WI38 (cell line): ENCODE measurements at regions not wholly inside any gene's neighbourhood (a gene's known extent, or its start where the extent isn't known, plus 50 kb on each side); places are given as distances from the start of the nearest gene placed in this dataset.
"Not testable (repeated sequence)": the region's sequence is repeated elsewhere in the genome, so short reads cannot be mapped to it uniquely, and the experiment has no call there.

Experiments used
- H3K4me3 ChIP-seq: 2 replicates; pipeline ENCODE4 v1.5.1; 2011; ENCODE audit warnings: low read depth, mild to moderate bottlenecking, control low read depth, low read length
- TF ChIP-seq, protein P1 (sequence below): IDR thresholded peaks from 2 replicates; pipeline ENCODE4 v1.5.1; 2012; ENCODE audit warnings: low read depth, mild to moderate bottlenecking, control low read depth, low read length

DNA sequence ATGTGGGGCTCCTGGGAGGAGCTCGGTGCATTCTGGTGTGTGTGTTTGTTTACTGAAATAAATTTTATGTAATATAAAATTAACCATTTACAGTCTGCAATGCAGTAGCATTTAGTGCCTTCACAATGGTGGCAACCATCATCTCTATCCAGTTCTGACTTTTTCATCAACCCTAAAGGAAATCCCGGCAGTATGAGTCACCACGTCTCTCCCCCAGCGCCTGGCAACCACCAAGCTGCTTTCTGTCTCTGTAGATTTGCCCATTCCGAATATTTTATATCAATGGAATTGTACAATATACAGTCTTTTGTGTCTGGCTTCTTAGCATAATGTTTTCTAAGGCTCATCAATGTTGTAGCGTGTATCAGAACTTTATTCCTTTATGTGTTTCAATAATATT, 300.5 kb downstream of the MIAT start:
- TF ChIP-seq, protein P1, sequence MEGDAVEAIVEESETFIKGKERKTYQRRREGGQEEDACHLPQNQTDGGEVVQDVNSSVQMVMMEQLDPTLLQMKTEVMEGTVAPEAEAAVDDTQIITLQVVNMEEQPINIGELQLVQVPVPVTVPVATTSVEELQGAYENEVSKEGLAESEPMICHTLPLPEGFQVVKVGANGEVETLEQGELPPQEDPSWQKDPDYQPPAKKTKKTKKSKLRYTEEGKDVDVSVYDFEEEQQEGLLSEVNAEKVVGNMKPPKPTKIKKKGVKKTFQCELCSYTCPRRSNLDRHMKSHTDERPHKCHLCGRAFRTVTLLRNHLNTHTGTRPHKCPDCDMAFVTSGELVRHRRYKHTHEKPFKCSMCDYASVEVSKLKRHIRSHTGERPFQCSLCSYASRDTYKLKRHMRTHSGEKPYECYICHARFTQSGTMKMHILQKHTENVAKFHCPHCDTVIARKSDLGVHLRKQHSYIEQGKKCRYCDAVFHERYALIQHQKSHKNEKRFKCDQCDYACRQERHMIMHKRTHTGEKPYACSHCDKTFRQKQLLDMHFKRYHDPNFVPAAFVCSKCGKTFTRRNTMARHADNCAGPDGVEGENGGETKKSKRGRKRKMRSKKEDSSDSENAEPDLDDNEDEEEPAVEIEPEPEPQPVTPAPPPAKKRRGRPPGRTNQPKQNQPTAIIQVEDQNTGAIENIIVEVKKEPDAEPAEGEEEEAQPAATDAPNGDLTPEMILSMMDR: no peak
- no peak overlapping the region for H3K4me3 ChIP-seq

DNA sequence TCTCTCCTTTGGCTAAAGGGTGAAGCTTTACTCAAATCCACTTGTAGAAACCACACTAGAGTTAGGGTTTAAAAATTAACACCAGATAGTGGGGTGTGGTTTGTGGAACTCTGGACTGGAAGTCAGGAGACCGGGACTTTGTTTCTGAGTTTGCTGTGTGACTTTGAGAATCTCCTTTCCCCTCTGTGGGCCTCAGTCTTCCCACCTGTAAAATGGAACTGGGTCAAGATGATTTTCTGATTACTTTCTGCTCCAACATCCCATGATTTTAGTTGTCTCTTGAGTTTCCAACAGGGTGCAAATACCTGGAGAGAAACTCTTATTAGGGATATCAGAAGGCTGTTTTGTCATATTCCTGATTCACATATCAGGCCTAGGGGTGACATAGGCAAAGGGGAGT, 301.0 kb downstream of the MIAT start:
- no peak overlapping the region for H3K4me3 ChIP-seq
- TF ChIP-seq, protein P1: no peak

DNA sequence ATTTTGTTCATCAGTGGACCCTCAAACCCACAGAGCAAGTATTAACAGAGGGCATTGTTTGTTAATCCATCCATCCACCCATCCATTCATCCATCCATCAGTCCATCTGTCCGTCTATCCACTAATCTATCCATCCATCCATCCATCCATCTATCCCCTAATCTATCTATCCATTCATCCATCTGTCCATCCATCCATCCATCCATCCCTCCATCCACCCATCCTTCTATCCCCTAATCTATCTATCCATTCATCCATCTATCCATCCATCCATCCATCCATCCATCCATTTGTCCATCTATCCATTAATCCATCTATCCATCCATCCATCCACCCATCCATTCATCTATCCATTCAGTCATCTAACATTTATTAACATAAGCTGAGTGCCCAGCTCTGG, 307.3 kb downstream of the MIAT start:
- H3K4me3 ChIP-seq: no peak overlapping the region
- TF ChIP-seq, protein P1: no peak

DNA sequence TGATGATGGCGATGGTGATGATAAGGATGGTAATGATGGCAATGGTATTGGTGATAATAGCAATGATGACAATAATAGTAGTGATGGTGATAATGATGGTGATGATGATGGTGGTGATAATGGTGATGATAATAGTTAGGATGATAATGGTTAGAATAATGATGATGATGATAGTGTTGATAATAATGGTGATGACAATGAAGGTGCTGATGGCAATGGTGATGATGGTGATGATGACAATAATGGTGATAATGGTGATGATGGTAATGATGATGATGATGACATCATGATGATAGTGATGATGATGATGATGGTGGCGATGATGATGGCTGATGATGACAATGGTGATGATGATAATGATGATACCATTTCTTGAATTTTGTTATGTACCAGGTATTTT, 309.9 kb downstream of the MIAT start:
- H3K4me3 ChIP-seq: no peak overlapping the region
- TF ChIP-seq, protein P1: no peak

DNA sequence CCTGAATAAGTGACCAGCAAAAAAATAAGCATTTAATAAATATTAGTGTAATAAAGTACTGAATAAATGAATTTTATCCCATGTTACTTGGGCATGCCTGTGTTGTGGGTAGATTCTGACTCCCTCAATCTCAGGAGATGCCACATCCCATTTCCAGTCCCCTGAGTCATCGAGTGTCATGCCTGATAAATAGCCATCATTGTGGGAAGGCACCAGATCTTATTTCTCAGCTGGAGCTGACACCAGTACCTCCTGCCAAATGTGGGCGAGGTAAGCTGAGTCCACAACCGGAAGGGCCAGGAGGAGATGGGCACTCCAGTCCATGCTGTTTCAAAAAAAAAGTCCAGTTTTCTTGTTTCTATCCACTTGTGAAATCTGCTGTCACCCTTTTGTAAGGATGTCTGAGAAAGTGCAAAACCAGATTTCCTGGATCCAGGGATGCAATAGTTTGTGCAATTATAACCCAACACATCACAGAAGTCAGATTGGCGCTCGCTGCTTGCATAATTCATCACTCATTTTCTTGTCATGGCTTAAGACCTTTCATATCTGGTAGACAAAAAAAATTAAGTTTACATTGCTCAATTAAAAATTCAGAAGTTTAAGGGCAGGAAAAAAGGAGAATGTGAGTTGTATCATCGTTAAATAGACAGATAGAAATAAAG, 311.6 kb downstream of the MIAT start:
- TF ChIP-seq, protein P1: no peak
- H3K4me3 ChIP-seq: no peak overlapping the region

DNA sequence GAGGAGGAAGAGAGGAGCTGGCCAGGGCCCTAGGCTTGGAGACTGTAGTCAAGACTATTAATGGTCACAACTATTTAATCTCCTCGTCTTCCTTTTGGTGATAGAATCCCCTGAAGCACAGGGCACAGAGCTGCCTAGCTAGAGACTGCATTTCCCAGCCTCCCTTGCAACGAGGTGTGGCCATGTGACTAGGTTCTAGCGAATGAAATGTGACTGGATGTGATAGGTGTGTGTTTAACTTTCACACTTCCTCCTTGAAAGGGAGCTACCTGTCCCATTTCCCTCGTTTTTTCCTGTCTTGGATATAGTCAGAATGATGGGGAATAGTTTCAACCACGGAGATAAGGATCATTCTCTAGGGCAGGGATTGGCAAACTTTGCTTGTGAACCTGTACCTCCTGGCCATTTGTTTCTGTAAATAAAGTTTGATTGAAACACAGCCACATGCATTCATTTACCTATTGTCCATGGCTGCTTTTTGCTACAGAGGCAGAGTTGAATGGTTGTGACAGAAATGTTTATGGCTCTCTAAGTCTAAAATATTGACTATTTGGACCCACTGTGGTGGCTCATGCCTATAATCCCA, 313.5 kb downstream of the MIAT start:
- TF ChIP-seq, protein P1: no peak
- no peak overlapping the region for H3K4me3 ChIP-seq

DNA sequence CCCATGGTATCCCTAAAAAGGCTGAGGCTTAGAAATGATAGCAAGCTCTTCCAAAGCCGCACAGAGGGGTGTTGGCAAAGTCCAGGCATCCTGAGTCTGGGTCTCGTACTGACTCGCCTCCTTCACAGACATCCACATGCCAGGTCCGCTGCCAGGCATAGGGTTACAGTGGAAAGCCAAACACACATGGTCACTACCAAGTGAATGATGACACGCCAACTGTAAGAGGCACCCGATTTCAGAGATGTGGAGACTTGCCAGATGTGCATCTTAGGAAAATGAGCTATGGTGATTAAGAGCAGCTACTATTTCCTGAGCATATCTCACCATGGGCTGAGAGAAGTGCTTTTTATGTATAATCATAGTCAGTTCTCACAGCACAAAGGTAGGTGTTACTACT, 314.9 kb downstream of the MIAT start:
- H3K4me3 ChIP-seq: no peak overlapping the region
- TF ChIP-seq, protein P1: no peak

DNA sequence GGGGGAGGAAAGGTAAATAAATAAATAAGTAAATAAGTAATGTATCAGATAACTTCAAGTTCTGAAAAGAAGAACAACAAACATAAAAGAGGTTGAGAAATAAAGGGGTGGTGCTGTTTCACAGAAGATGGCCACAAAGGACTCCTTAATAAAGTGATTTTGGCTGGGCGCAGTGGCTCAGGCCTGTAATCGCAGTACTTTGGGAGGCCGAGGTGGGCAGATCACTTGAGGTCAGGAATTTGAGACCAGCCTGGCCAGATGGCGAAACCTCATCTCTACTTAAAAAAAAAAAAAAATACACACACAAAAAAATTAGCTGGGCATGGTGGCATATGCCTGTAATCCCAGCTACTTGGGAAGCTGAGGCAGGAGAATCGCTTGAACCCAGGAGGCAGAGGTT, 315.5 kb downstream of the MIAT start:
- not testable (repeated sequence) for H3K4me3 ChIP-seq
